ENCODE measurements at regions not wholly inside any gene's neighbourhood (a gene's known extent, or its start where the extent isn't known, plus 50 kb on each side); places are given as distances from the start of the nearest gene placed in this dataset.
"Not testable (repeated sequence)": the region's sequence is repeated elsewhere in the genome, so short reads cannot be mapped to it uniquely, and the experiment has no call there.

DNA sequence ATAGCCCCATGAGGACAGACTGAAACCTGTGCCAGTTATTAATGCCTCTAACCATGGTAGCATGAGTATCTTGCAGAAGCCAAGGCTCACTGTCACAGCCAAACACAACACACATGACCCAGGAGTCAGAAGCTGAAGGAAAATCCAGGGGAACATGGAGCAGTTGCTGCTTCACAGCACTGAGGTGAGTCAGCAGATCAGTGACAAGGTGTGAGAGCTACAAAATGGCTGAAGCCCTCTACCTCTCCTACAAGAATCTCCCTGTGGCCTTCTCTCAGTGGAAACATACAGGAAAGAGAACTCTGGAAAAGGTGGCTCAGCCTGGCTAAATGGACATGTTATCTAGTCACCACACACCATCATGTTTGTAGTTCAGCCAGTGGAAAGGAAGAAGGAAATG lies 93.5 kb downstream of the NAB1 start:
- TF ChIP-seq, protein P1, sequence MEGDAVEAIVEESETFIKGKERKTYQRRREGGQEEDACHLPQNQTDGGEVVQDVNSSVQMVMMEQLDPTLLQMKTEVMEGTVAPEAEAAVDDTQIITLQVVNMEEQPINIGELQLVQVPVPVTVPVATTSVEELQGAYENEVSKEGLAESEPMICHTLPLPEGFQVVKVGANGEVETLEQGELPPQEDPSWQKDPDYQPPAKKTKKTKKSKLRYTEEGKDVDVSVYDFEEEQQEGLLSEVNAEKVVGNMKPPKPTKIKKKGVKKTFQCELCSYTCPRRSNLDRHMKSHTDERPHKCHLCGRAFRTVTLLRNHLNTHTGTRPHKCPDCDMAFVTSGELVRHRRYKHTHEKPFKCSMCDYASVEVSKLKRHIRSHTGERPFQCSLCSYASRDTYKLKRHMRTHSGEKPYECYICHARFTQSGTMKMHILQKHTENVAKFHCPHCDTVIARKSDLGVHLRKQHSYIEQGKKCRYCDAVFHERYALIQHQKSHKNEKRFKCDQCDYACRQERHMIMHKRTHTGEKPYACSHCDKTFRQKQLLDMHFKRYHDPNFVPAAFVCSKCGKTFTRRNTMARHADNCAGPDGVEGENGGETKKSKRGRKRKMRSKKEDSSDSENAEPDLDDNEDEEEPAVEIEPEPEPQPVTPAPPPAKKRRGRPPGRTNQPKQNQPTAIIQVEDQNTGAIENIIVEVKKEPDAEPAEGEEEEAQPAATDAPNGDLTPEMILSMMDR (IDR thresholded peaks at IDR 0.05; ENCODE audit: extremely low read depth, insufficient read depth, missing control alignments) = no peak
- DNase-seq (ENCODE audit: low spot score) = no peak
- in situ Hi-C loops (cut with MboI; ENCODE audit: low pct_unique_long_range_greater_than_20kb, low sequenced_read_pairs, unreplicated experiment) = no loop called here

DNA sequence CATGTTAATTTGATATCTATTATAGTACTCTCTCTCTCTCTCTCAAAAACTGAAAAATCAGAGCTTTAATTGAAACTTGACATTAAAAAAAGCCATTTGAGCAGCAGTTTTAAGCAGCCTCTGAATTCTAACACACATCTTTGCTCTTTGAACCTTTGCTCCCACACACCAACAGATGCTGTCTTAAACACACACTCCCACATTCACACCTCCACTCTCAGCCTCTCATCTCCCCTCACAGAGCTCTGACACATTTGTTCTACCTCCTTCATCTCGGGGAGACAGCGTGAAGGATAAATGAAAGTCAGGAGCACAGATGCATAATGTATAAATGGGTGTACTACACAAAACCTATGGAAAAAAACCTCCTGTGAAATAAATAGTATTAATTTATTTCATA lies 95.2 kb downstream of the NAB1 start:
- DNase-seq (ENCODE audit: low spot score) = no peak
- in situ Hi-C loops (cut with MboI; ENCODE audit: low pct_unique_long_range_greater_than_20kb, low sequenced_read_pairs, unreplicated experiment) = no loop called here
- TF ChIP-seq, protein P1 (IDR thresholded peaks at IDR 0.05; ENCODE audit: extremely low read depth, insufficient read depth, missing control alignments) = no peak

DNA sequence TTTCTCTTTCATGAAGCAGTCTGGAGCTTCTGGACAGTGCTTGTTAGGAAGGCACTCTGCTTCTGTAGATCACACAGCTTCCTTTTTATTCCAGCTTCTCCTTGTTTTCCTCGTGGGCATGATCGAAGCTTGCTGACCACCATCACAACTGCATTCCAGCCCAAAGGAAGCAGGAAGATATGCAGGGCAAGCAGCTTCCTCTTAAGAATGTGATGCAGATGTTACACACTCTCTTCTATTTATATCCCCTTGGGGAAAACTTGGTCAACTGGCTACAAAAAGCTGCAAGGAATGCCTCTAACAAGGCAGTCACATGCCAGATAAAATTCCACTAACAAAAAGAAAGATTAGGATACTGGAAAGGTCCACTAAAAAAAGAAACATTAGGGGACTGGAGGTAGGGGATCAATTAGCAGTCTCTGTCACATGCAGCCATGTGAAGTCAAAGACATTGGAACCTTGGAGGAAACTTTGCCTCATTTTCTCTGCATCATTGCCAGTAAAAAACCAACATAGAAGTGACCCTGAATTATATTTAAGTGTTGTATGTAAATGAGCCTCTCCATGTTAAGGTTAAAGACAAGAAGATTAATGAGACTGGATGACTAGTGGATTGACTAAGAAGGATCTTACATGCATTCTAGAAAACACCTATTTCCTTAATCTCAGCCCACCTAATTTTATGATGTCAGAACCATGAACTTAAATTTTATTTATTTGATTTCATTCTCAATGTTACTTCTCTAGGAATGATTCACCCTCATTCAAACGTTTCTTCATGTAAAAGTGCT lies 98.3 kb downstream of the NAB1 start:
- DNase-seq (ENCODE audit: low spot score) = no peak

DNA sequence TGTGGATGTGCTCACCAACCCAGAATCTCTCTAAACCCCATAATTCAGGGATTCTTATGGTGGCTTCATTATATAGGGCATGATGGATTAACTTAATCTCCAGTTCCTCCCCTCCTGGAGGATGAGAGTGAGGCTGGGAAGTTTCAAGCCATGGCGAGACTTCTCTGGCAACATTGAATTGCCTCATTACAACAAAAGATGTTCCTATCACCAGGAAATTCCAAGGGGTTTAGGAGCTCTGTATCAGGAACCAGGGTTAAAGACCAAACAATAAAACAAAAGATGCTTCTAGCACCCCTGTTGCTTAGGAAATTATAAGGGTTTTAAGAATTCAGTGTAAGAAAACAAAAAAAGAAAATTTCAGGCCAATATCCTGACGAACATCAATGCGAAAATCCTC lies 100.1 kb downstream of the NAB1 start:
- no peak for DNase-seq (ENCODE audit: low spot score)
- in situ Hi-C loops (cut with MboI; ENCODE audit: low pct_unique_long_range_greater_than_20kb, low sequenced_read_pairs, unreplicated experiment) = no loop called here
- TF ChIP-seq, protein P1 (IDR thresholded peaks at IDR 0.05; ENCODE audit: extremely low read depth, insufficient read depth, missing control alignments) = no peak

More for the DNA sequence above, 98.3 kb downstream of the NAB1 start:
- TF ChIP-seq, protein P1 (IDR thresholded peaks at IDR 0.05; ENCODE audit: extremely low read depth, insufficient read depth, missing control alignments) = no peak
- in situ Hi-C loops (cut with MboI; ENCODE audit: low pct_unique_long_range_greater_than_20kb, low sequenced_read_pairs, unreplicated experiment) = no loop called here

DNA sequence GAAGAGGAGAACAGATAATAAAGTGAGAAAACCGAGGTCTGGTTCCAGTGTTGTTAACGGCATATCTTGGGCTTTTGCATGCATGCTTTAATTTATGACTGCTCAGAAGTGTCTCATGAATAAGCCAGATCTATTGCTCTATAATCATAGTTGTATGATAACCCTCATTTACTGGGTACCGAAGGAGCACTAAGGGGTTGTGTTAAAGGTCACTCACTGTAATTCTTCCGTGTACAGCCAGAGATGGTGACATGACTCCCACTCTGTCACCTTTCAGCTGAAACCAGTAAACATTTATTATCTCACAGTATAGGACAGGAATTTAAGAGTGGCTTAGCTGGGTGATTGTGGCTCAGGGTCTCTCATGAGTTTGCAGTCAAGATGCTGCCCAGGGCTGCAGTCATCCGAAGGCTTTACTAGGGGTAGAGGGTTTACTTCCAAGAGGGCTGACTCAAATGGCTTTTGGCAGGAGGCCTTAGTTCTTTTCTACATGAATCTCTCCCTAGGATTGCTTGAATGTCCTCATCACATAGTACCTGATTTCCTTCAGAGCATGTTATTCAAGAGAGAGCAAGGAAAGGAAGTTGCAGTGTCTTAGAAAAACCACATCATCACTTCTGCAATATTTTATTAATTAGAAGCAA lies 107.0 kb downstream of the NAB1 start:
- no peak for DNase-seq (ENCODE audit: low spot score)
- TF ChIP-seq, protein P1 (IDR thresholded peaks at IDR 0.05; ENCODE audit: extremely low read depth, insufficient read depth, missing control alignments) = no peak
- in situ Hi-C loops (cut with MboI; ENCODE audit: low pct_unique_long_range_greater_than_20kb, low sequenced_read_pairs, unreplicated experiment) = no loop called here

DNA sequence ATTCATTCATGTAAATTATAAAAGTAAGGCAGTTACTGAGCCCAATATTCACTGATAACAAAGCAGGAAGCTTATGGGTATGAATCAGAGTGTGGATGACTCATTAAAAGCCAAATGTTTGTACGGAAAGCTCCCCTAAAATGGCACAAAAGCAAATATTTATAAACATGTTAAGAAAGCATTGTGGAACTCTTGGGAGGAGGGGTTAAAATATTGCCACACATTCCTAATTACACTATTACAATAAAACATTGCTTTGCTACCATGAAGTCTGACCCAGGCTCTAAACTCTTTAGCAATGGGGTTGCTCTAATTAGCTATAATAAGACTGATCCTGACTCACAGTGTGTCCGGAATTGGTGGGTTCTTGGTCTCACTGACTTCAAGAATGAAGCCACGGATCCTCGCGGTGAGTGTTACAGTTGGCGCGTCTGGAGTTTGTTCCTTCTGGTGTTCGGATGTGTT lies 110.9 kb downstream of the NAB1 start:
- in situ Hi-C loops (cut with MboI; ENCODE audit: low pct_unique_long_range_greater_than_20kb, low sequenced_read_pairs, unreplicated experiment) = no loop called here
- DNase-seq (ENCODE audit: low spot score) = no peak
- TF ChIP-seq, protein P1 (IDR thresholded peaks at IDR 0.05; ENCODE audit: extremely low read depth, insufficient read depth, missing control alignments) = no peak

DNA sequence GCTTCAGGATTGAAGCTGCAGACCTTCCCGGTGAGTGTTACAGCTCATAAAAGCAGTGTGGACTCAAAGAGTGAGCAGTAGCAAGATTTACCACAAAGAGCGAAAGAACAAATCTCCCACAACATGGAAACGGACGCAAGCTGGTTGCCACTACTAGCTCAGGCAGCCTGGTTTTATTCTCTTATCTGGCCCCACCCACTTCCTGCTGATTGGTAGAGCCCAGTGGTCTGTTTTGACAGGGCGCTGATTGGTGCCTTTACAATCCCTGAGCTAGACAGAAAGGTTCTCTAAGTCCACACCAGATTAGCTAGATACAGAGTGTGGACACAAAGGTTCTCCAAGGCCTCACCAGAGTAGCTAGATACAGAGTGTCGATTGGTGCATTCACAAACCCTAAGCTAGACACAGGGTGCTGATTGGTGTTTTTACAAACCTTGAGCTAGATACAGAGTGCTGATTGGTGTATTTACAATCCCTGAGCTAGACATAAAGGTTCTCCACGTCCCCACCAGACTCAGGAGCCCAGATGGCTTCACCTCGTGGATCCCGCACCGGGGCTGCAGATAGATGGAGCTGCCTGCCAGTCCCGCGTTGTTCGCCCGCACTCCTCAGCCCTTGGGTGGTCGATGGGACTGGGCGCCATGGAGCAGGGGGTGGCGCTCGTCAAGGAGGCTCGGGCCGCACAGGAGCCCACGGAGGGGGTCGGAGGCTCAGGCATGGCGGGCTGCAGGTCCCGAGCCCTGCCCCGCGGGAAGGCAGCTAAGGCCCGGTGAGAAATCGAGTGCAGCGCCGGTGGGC lies 111.7 kb downstream of the NAB1 start:
- in situ Hi-C loops (cut with MboI; ENCODE audit: low pct_unique_long_range_greater_than_20kb, low sequenced_read_pairs, unreplicated experiment) = not testable (repeated sequence)

DNA sequence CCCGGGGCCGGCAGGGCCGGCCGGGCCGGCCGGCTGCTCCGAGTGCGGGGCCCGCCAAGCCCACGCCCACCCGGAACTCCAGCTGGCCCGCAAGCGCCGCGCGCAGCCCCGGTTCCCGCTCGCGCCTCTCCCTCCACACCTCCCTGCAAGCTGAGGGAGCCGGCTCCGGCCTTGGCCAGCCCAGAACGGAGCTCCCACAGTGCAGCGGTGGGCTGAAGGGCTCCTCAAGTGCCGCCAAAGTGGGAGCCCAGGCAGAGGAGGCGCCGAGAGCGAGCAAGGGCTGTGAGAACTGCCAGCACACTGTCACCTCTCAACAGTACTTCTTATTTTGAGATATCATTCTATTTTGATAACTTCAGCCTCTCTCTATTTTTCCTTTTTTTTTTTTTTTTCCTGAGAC lies 112.3 kb downstream of the NAB1 start:
- in situ Hi-C loops (cut with MboI; ENCODE audit: low pct_unique_long_range_greater_than_20kb, low sequenced_read_pairs, unreplicated experiment) = not testable (repeated sequence)

More for the DNA sequence above, 111.7 kb downstream of the NAB1 start:
- DNase-seq (ENCODE audit: low spot score) = not testable (repeated sequence)

More for the DNA sequence above, 112.3 kb downstream of the NAB1 start:
- not testable (repeated sequence) for DNase-seq (ENCODE audit: low spot score)
